IMR-90 (cell line): ENCODE measurements at regions not wholly inside any gene's neighbourhood (a gene's known extent, or its start where the extent isn't known, plus 50 kb on each side); places are given as distances from the start of the nearest gene placed in this dataset.
A peak's percentile ranks its signal among the peaks of the same experiment; 100 is the strongest.

Experiments used
- ATAC-seq: fragments of 200-7000 bp; cut with Tn5 transposase; 2 replicates; pipeline ENCODE4 v1.9.1; 2020; ENCODE audit warnings: low read depth, mild to moderate bottlenecking, moderate library complexity
- BruUV-seq: library from RNA; stranded (reverse); fragments of 400-500 nt; replicated peaks from 2 replicates; lab custom pipeline; 2021; lab: Mats Ljungman, UMichigan
- CTCF ChIA-PET: fragments of 300-600 bp; formaldehyde crosslinking; extraction: SDS; loops from one replicate; lab custom pipeline; 2021; ENCODE audit warnings: antibody characterized with exemption; lab: Yijun Ruan, JAX
- POLR2A ChIA-PET: fragments of 300-600 bp; sonication (Branson Sonifier 250); formaldehyde crosslinking; loops from one replicate; lab custom pipeline; 2022; ENCODE audit warnings: antibody characterized with exemption; ENCODE audit not compliant: unreplicated experiment; lab: Charles Lee
- DNase-seq: peaks from one replicate; pipeline ENCODE4 v3.0.0; 2013
- H2AFZ ChIP-seq: replicated peaks from 2 replicates; pipeline ENCODE3; 2013; ENCODE audit warnings: low read length, mild to moderate bottlenecking; ENCODE audit not compliant: poor library complexity
- H2AK5ac ChIP-seq: 2 replicates; pipeline ENCODE4 v1.6.1; 2013; ENCODE audit warnings: low read depth, low read length, inconsistent platforms
- H2AK9ac ChIP-seq: replicated peaks from 2 replicates; pipeline ENCODE3; 2013; ENCODE audit warnings: mild to moderate bottlenecking, low read depth, low read length, moderate library complexity; ENCODE audit not compliant: poor library complexity
- H2BK120ac ChIP-seq: 2 replicates; pipeline ENCODE4 v1.6.1; 2013; ENCODE audit warnings: low read depth, low read length, inconsistent platforms
- H2BK15ac ChIP-seq: 3 replicates; pipeline ENCODE4 v1.6.1; 2013; ENCODE audit warnings: low read depth, low read length, inconsistent platforms
- H2BK20ac ChIP-seq: 2 replicates; pipeline ENCODE4 v1.6.1; 2013; ENCODE audit warnings: low read depth, mild to moderate bottlenecking, inconsistent platforms, low read length, moderate library complexity
- H2BK5ac ChIP-seq: 2 replicates; pipeline ENCODE4 v1.6.1; 2013; ENCODE audit warnings: mild to moderate bottlenecking, low read depth, low read length, inconsistent platforms; ENCODE audit not compliant: poor library complexity, severe bottlenecking
- H3K14ac ChIP-seq: replicated peaks from 2 replicates; pipeline ENCODE4 v1.6.1; 2013; ENCODE audit warnings: low read depth, low read length, inconsistent platforms
- H3K18ac ChIP-seq: 2 replicates; pipeline ENCODE4 v1.6.1; 2013; ENCODE audit warnings: low read depth, low read length, control low read depth
- H3K23ac ChIP-seq: 2 replicates; pipeline ENCODE4 v1.6.1; 2013; ENCODE audit warnings: low read depth, low read length, inconsistent platforms
- H3K27ac ChIP-seq: 2 replicates; pipeline ENCODE4 v1.5.1; 2013; ENCODE audit warnings: mild to moderate bottlenecking, control low read depth, low read length; ENCODE audit not compliant: insufficient read depth
- H3K27me3 ChIP-seq: 2 replicates; pipeline ENCODE4 v1.6.1; 2013; ENCODE audit warnings: low read length; ENCODE audit not compliant: control insufficient read depth, insufficient read depth
- H3K36me3 ChIP-seq: 2 replicates; pipeline ENCODE4 v1.6.1; 2013; ENCODE audit warnings: low read length, mixed read lengths; ENCODE audit not compliant: control insufficient read depth, insufficient read depth
- H3K4ac ChIP-seq: 2 replicates; pipeline ENCODE4 v1.6.1; 2013; ENCODE audit warnings: low read depth, low read length, inconsistent platforms
- H3K4me1 ChIP-seq: 2 replicates; pipeline ENCODE4 v1.6.1; 2013; ENCODE audit warnings: low read length, mixed read lengths; ENCODE audit not compliant: control insufficient read depth, insufficient read depth
- H3K4me2 ChIP-seq: 2 replicates; pipeline ENCODE4 v1.6.1; 2013; ENCODE audit warnings: low read depth, mild to moderate bottlenecking, control low read depth, low read length, moderate library complexity
- H3K4me3 ChIP-seq: 2 replicates; pipeline ENCODE4 v1.5.1; 2013; ENCODE audit warnings: low read depth, mild to moderate bottlenecking, control low read depth, low read length, moderate library complexity; ENCODE audit not compliant: insufficient read depth
- H3K56ac ChIP-seq: 2 replicates; pipeline ENCODE4 v1.6.1; 2013; ENCODE audit warnings: low read length, inconsistent platforms; ENCODE audit not compliant: insufficient read depth; ENCODE audit errors: extremely low read depth
- H3K79me1 ChIP-seq, 2 experiments: 2 replicates each; pipeline ENCODE4 v1.6.1; 2013; ENCODE audit warnings: low read length in 2 of 2, inconsistent platforms in 1 of 2, low read depth in 1 of 2
- H3K9ac ChIP-seq: 2 replicates; pipeline ENCODE4 v1.6.1; 2013; ENCODE audit warnings: low read depth, low read length, control low read depth
- H3K9me1 ChIP-seq: 2 replicates; pipeline ENCODE4 v1.6.1; 2013; ENCODE audit warnings: low read length, inconsistent platforms; ENCODE audit not compliant: insufficient read depth
- H3K9me3 ChIP-seq: 2 replicates; pipeline ENCODE4 v1.6.1; 2013; ENCODE audit warnings: low read length; ENCODE audit not compliant: control insufficient read depth, insufficient read depth
- H4K20me1 ChIP-seq: 2 replicates; pipeline ENCODE4 v1.6.1; 2013; ENCODE audit warnings: low read length, inconsistent platforms; ENCODE audit not compliant: insufficient read depth
- H4K5ac ChIP-seq: 2 replicates; pipeline ENCODE4 v1.6.1; 2013; ENCODE audit warnings: mild to moderate bottlenecking, low read depth, low read length, control low read depth
- H4K8ac ChIP-seq, 2 experiments: 2 replicates each; pipeline ENCODE4 v1.6.1; 2013; ENCODE audit warnings: low read depth in 2 of 2, low read length in 2 of 2, control low read depth in 1 of 2, inconsistent platforms in 1 of 2
- H4K91ac ChIP-seq: 2 replicates; pipeline ENCODE4 v1.6.1; 2013; ENCODE audit warnings: low read depth, low read length, inconsistent platforms; ENCODE audit not compliant: insufficient read depth
- BHLHE40 ChIP-seq: fragments of 150-350 bp; IDR thresholded peaks from 2 replicates; pipeline ENCODE4 v1.6.1; 2016; ENCODE audit warnings: mild to moderate bottlenecking, low read depth, low read length
- CEBPB ChIP-seq: IDR thresholded peaks from 2 replicates; pipeline ENCODE4 v1.6.1; 2012; ENCODE audit warnings: low read depth, low read length, improper control_type of control experiment
- CHD1 ChIP-seq: IDR thresholded peaks from 2 replicates; pipeline ENCODE4 v1.6.1; 2012; ENCODE audit warnings: low read depth, low read length, improper control_type of control experiment
- FOS ChIP-seq: fragments of 150-350 bp; IDR thresholded peaks from 2 replicates; pipeline ENCODE4 v1.6.1; 2016; ENCODE audit warnings: low read depth, low read length
- MAFK ChIP-seq: IDR thresholded peaks from 2 replicates; pipeline ENCODE4 v1.6.1; 2012; ENCODE audit warnings: low read depth, low read length, improper control_type of control experiment
- MAZ ChIP-seq: IDR thresholded peaks from 2 replicates; pipeline ENCODE4 v1.6.1; 2012; ENCODE audit warnings: low read depth, mild to moderate bottlenecking, low read length, improper control_type of control experiment, moderate library complexity, borderline replicate concordance
- MXI1 ChIP-seq: IDR thresholded peaks from 2 replicates; pipeline ENCODE4 v1.6.1; 2012; ENCODE audit warnings: low read depth, mild to moderate bottlenecking, low read length, moderate library complexity, borderline replicate concordance
- NFE2L2 ChIP-seq: fragments of 150-350 bp; IDR thresholded peaks from 2 replicates; pipeline ENCODE4 v1.6.1; 2016; ENCODE audit warnings: low read depth, mild to moderate bottlenecking, low read length
- POLR2A ChIP-seq: IDR thresholded peaks from 2 replicates; pipeline ENCODE4 v1.6.1; 2012; ENCODE audit warnings: mild to moderate bottlenecking, low read depth, low read length
- RAD21 ChIP-seq: IDR thresholded peaks from 2 replicates; pipeline ENCODE4 v1.6.1; 2012; ENCODE audit warnings: low read length, improper control_type of control experiment
- RFX5 ChIP-seq: IDR thresholded peaks from 2 replicates; pipeline ENCODE4 v1.8.0; 2012; ENCODE audit warnings: low read depth, mild to moderate bottlenecking, low read length, moderate library complexity
- SMC3 ChIP-seq: fragments of 150-350 bp; IDR thresholded peaks from 2 replicates; pipeline ENCODE4 v1.6.1; 2016; ENCODE audit warnings: low read depth, mild to moderate bottlenecking, antibody characterized with exemption, low read length, moderate library complexity
- USF2 ChIP-seq: fragments of 150-350 bp; IDR thresholded peaks from 2 replicates; pipeline ENCODE4 v1.6.1; 2017; ENCODE audit warnings: mild to moderate bottlenecking, antibody characterized with exemption, low read length, low read depth
- WGBS, 2 experiments: methylation state at CpG; one replicate each; pipeline versions ENCODE4 v1.1.5 to v1.1.7; 2013; ENCODE audit warnings: missing lambda C conversion rate in 2 of 2; ENCODE audit not compliant: insufficient read length in 1 of 2; ENCODE audit errors: extremely low coverage in 2 of 2; 5-methylcytosine and 5-hydroxymethylcytosine counted together
- dilution Hi-C: fragments of 300-500 bp; cut with HindIII; formaldehyde crosslinking; loops from one replicate; pipeline ENCODE4 v1.14.3; 2018; ENCODE audit warnings: low sequenced_read_pairs; ENCODE audit not compliant: unreplicated experiment
- in situ Hi-C: fragments of 300-500 bp; cut with MboI; formaldehyde crosslinking; loops from 3 replicates; pipeline ENCODE4 v1.14.3; 2019; ENCODE audit warnings: low sequenced_read_pairs, inconsistent platforms, mixed read lengths
- intact Hi-C: fragments of 100-400 bp; cut with micrococcal nuclease; formaldehyde crosslinking; loops from 2 replicates; pipeline ENCODE4 v1.10.0; 2022
- TF ChIP-seq, protein P1 (sequence below): conservative IDR thresholded peaks from 2 replicates; pipeline ENCODE4 v1.5.1; 2012; ENCODE audit warnings: mild to moderate bottlenecking, low read depth, low read length, improper control_type of control experiment
- TF ChIP-seq, protein P2 (sequence below): fragments of 150-350 bp; IDR thresholded peaks from 2 replicates; pipeline ENCODE4 v1.6.1; 2016; ENCODE audit warnings: low read depth, mild to moderate bottlenecking, low read length, moderate library complexity, borderline replicate concordance

DNA sequence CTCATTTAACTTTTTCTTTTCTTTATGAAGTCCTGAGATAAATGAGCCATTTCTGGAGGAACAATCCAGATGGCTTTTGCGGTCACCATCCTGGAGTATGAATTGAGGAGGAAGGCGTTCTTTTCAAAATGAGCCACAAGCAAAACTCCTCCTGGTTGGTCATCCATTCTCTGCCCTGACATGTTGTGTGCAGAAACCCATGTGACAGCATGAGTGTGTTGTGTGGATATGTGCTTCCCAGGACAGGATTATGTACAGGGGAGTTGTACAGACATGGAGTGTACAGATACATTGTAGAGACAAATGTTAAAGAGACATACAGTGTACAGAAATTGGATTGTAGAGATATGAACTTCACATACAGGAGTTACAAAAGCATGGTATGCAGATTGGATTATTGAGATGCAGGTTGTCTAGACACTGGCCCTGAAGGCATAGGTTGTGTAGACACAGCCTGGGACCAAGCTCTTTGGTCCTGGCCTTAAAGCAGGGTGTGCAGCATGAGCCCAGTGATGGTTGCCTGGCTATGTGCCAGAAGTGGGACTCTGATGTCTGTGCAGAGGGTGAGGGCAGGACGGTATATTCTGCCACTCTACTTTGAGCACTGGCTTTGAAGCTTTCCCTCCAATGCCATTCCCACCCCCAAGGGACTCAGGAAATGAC, 178.5 kb upstream of the ZBED5 start:
- Histone ChIP-seq H3K18ac (no peak overlapping the region), H3K4me3 (no peak overlapping the region), H3K4me1 (peaks cover 17% of the 10 kb centered on the region), H3K9me1 (peaks cover 6% of the 10 kb centered on the region; the same call in 1 of the 2 replicates), H2AK5ac (0 out of 2 replicates have a peak overlapping the region, but pooled peaks have one; percentile 45), H3K9ac (no peak overlapping the region), H3K4ac (no peak overlapping the region), H3K14ac (no peak overlapping the region), H2BK20ac (no peak overlapping the region), H2AK9ac (no peak overlapping the region), H2AFZ (peak overlapping the region; percentile 34), H3K36me3 (no peaks in the 10 kb centered on the region), H2BK120ac (peak overlapping the region; percentile 44; the same call in 1 of the 2 replicates), H3K23ac (no peak overlapping the region), H3K9me3 (no peaks in the 10 kb centered on the region), H3K4me2 (no peak overlapping the region), H3K27me3 (no peaks in the 10 kb centered on the region), H3K27ac (no peak overlapping the region), H2BK15ac (no peak overlapping the region; the same call in 2 of the 3 replicates), H4K5ac (no peak overlapping the region), H2BK5ac (no peak overlapping the region), H3K79me1 (no peaks in the 10 kb centered on the region), H3K56ac (no peak overlapping the region), H4K91ac (0 out of 2 replicates have a peak overlapping the region, but pooled peaks have one; percentile 28), H4K20me1 (no peaks in the 10 kb centered on the region), H4K8ac (no peak overlapping the region)
- CTCF ChIA-PET = interaction anchor here (0.5 to 3.3 kb wide), 4 partner anchors 8 to 751 kb away, joined by 3 to 18 read pairs (median 8); no protein-coding TSS in a partner anchor
- in situ Hi-C loops (loop anchor here (25.0 kb wide), 2 partner anchors 1001 to 1251 kb away; no protein-coding TSS in a partner anchor), dilution Hi-C loops (no loop called here), intact Hi-C loops (loop anchor here (5.0 kb wide), 2 partner anchors 111 to 586 kb away; partner anchors contain the start of gene GALNT18)
- BruUV-seq = no TSS peak
- POLR2A ChIA-PET = no interaction called here
- WGBS, 2 experiments = no CpG with 5 or more reads among the region's 3 CpGs
- DNase-seq (no peak), ATAC-seq (no peak)
- TF ChIP-seq POLR2A (no peak), MAZ (no peak), BHLHE40 (no peak), MAFK (no peak), RFX5 (no peak), FOS (no peak), MXI1 (no peak), NFE2L2 (no peak), CHD1 (no peak), USF2 (no peak), SMC3 (no peak), RAD21 (no peak), CEBPB (no peak)
- TF ChIP-seq, protein P1, sequence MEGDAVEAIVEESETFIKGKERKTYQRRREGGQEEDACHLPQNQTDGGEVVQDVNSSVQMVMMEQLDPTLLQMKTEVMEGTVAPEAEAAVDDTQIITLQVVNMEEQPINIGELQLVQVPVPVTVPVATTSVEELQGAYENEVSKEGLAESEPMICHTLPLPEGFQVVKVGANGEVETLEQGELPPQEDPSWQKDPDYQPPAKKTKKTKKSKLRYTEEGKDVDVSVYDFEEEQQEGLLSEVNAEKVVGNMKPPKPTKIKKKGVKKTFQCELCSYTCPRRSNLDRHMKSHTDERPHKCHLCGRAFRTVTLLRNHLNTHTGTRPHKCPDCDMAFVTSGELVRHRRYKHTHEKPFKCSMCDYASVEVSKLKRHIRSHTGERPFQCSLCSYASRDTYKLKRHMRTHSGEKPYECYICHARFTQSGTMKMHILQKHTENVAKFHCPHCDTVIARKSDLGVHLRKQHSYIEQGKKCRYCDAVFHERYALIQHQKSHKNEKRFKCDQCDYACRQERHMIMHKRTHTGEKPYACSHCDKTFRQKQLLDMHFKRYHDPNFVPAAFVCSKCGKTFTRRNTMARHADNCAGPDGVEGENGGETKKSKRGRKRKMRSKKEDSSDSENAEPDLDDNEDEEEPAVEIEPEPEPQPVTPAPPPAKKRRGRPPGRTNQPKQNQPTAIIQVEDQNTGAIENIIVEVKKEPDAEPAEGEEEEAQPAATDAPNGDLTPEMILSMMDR = no peak
- TF ChIP-seq, protein P2, sequence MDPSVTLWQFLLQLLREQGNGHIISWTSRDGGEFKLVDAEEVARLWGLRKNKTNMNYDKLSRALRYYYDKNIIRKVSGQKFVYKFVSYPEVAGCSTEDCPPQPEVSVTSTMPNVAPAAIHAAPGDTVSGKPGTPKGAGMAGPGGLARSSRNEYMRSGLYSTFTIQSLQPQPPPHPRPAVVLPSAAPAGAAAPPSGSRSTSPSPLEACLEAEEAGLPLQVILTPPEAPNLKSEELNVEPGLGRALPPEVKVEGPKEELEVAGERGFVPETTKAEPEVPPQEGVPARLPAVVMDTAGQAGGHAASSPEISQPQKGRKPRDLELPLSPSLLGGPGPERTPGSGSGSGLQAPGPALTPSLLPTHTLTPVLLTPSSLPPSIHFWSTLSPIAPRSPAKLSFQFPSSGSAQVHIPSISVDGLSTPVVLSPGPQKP = no peak
